ENCODE measurements at regions not wholly inside any gene's neighbourhood (a gene's known extent, or its start where the extent isn't known, plus 50 kb on each side); places are given as distances from the start of the nearest gene placed in this dataset.

GRCh38 chr6:168989421-168989820, 264.2 kb downstream of the THBS2 start:
- no peak overlapping the region for H3K27ac ChIP-seq
- DNase-seq (ENCODE audit: low read depth, low spot score), result no peak

DNA sequence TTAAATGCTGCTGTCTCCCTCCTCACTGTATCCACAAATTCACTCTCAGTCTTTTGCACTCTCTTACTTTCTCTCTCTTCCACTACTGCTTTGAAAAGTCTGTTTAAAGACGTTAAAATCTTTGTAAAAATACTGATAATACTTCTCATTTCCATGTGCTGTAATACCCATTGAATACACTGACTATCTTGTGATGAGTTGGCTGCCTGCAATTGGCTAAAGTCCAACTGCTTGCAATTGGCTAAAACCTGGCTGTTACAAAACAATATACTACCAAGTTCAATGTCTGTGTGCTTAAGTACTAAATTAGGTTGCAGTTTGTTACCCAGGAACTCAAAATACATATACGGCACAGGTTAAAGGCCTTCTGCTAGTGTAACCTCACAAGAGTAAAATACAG, 264.8 kb downstream of the THBS2 start:
- no peak for DNase-seq (ENCODE audit: low read depth, low spot score)
- H3K27ac ChIP-seq, result no peak overlapping the region

GRCh38 chr6:168988280-168988679, 265.4 kb downstream of the THBS2 start:
- H3K27ac ChIP-seq, result no peak overlapping the region
- DNase-seq (ENCODE audit: low read depth, low spot score), result no peak

DNA sequence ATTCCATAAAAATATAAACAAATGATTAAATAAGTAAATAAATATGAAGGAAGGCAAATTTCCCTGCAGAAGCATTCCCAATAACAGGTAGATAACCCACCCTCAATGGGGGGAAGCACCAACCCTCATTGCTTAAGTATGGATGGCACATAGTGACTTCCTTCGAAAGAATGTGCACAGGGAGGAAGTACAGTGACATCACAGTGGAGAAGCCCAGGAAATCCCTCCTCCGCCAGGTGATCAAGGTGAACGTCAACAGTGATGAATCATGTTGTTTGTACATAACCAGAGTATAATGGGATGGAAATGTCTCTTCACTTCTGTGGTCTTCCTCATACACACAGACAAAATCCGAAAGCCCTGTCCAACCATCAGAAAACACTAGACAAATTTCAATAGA, 267.9 kb downstream of the THBS2 start:
- no peak overlapping the region for H3K27ac ChIP-seq
- peak; percentile 37 for DNase-seq (ENCODE audit: low read depth, low spot score)

DNA sequence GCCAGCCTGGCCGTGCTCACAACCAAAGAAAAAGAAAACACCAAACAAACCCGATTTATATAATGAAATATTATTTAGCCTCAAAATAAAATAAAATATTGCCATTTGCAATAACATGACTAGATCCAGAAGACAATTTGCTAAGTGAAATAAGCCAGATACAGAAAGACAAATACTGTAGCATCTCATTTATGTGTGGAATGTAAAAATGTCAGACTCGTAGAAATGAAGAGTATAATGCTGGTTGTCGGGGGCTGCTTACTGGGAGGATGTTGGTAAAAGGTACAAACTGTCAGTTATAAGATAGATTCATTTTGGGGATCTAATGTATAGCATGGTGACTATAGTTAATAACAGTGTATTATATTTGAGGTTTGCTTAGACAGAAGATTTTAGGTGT, 269.7 kb downstream of the THBS2 start:
- no peak overlapping the region for H3K27ac ChIP-seq
- DNase-seq (ENCODE audit: low read depth, low spot score), result no peak

GRCh38 chr6:168981187-168981586, 272.5 kb downstream of the THBS2 start:
- no peak overlapping the region for H3K27ac ChIP-seq
- no peak for DNase-seq (ENCODE audit: low read depth, low spot score)

- no peak overlapping the region for H3K27ac ChIP-seq
- DNase-seq (ENCODE audit: low read depth, low spot score), result no peak
These were observed 274.4 kb downstream of the THBS2 start for GRCh38 chr6:168979254-168979653.

DNA sequence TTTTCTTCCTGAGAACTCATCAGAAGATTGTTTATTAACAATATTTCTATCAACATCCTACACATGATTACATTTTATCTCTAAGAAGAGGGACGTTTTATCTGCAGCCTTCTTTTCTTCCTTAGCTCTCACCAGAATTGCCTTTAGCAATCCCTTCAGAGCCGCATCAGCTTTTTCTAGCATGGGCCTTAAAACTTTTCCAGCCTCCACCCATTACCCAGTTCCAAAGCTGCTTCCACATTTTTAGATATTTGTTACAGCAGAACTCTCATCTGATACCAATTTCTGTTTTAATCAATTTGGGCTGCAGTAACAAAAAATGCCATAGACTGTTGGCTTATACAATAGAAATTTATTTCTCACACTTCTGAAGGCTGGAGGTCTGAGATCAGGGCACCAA, 281.5 kb downstream of the THBS2 start:
- no peak overlapping the region for H3K27ac ChIP-seq
- DNase-seq (ENCODE audit: low read depth, low spot score), result no peak

GRCh38 chr6:168971549-168971948, 282.1 kb downstream of the THBS2 start:
- no peak for DNase-seq (ENCODE audit: low read depth, low spot score)
- no peak overlapping the region for H3K27ac ChIP-seq

GRCh38 chr6:168968801-168969200, 284.8 kb downstream of the THBS2 start:
- no peak overlapping the region for H3K27ac ChIP-seq
- no peak for DNase-seq (ENCODE audit: low read depth, low spot score)

DNA sequence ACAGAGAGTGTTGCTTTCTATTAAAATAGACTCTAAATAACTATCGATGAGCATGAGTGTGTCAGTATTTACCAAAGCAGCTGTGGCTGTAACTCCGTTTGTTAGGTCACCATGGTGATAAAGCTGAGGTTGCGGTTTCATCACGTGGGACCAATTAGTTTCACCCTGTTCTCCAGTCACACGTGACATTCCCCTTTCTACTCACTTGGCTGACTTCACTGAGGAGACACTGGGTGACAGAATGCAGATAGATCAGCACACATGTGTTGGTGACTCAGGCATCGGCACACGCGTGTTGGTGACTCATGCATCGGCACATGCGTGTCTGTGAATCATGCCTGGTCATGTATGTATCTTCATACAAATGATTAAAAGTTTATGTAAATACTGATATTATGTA, 285.4 kb downstream of the THBS2 start:
- DNase-seq (ENCODE audit: low read depth, low spot score), result peak; percentile 60
- H3K27ac ChIP-seq, result no peak overlapping the region

GRCh38 chr6:168967281-168967925, 286.2 kb downstream of the THBS2 start:
- no peak for DNase-seq (ENCODE audit: low read depth, low spot score)
- no peak overlapping the region for H3K27ac ChIP-seq

- DNase-seq (ENCODE audit: low read depth, low spot score), result no peak
- H3K27ac ChIP-seq, result no peak overlapping the region
These were observed 289.4 kb downstream of the THBS2 start for GRCh38 chr6:168964138-168964835.

DNA sequence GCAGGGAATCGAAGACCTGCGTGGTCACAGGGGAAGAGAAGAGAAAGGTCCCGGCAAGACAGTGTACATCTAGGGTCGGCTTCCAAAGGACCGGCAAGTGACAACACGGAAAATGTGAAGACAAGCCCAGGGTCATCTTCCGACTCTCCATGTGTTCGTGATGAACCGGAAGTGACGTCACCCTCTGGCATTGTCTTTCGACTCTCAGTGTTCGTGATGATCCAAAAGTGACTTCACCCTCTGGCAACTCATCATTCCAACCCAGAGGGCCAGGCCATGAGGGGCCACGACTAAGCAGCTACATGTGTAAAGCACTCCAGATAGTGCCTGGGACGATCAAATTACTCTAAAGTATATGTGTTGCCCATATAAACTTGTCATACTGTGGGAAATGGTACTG, 290.8 kb downstream of the THBS2 start:
- no peak overlapping the region for H3K27ac ChIP-seq
- DNase-seq (ENCODE audit: low read depth, low spot score), result no peak

- DNase-seq (ENCODE audit: low read depth, low spot score), result no peak
- no peak overlapping the region for H3K27ac ChIP-seq
These were observed 292.4 kb downstream of the THBS2 start for GRCh38 chr6:168961264-168961656.

GRCh38 chr6:168960551-168961263, 292.9 kb downstream of the THBS2 start:
- no peak overlapping the region for H3K27ac ChIP-seq
- no peak for DNase-seq (ENCODE audit: low read depth, low spot score)

DNA sequence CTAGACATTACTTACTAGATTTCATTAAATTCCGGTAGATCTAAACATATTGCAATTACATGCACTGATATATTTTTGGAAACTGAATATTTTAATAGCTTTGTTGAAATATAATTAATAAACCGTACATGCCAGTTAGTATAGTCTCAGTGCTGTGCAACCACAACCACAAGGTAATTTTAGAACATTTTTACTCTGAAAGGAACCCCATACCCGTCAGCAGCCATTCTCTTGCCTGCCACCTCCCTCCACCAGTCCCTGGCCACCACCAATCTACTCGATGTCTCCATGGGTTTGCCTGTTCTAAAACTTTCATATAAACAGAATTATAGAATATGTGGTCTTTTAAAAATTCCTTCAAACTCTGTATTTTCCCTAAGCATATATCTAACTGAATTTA, 293.9 kb downstream of the THBS2 start:
- no peak for DNase-seq (ENCODE audit: low read depth, low spot score)
- H3K27ac ChIP-seq, result no peak overlapping the region

- H3K27ac ChIP-seq, result no peak overlapping the region
- peak; percentile 8 for DNase-seq (ENCODE audit: low read depth, low spot score)
These were observed 296.5 kb downstream of the THBS2 start for GRCh38 chr6:168956884-168957730.

- H3K27ac ChIP-seq, result no peak overlapping the region
- DNase-seq (ENCODE audit: low read depth, low spot score), result no peak
These were observed 297.4 kb downstream of the THBS2 start for GRCh38 chr6:168956141-168956838.

DNA sequence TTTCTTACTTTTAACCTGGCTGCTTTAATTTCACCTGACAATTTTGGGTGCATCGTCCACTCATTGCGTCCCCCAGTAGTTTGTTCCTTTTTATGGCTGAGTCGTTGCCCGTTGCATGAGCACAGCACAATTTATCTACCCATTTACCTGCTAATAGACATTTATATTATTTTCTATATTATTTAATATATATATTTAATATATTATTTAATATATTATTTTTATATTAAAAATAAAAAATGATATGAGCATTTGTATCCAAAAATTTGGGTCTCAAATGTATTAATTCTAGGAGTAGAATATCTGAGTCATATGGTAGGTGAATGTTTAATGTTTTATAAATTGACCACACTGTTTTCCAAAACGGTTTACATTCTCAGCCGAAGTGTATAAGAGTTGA, 300.2 kb downstream of the THBS2 start:
- no peak overlapping the region for H3K27ac ChIP-seq
- DNase-seq (ENCODE audit: low read depth, low spot score), result no peak

Measured in epithelial cell of prostate (primary cell).